HCT116 (cell line): ENCODE measurements at regions not wholly inside any gene's neighbourhood (a gene's known extent, or its start where the extent isn't known, plus 50 kb on each side); places are given as distances from the start of the nearest gene placed in this dataset.

ENCODE experiments used
- ATAC-seq: fragments of 200-7000 bp; cut with Tn5 transposase; 2 replicates; pipeline ENCODE4 v1.9.1; 2020; ENCODE audit warnings: mild to moderate bottlenecking, moderate library complexity
- BruUV-seq: library from RNA; stranded (reverse); fragments of 400-500 nt; replicated peaks from 2 replicates; lab custom pipeline; 2021; lab: Mats Ljungman, UMichigan
- CTCF ChIA-PET: fragments of 300-600 bp; sonication (Branson Sonifier 250); formaldehyde crosslinking; loops from one replicate; lab custom pipeline; 2021; ENCODE audit warnings: antibody characterized with exemption; lab: Charles Lee
- POLR2A ChIA-PET: fragments of 300-600, 350-600 bp; sonication (Branson Sonifier 250); formaldehyde crosslinking; loops from one replicate; lab custom pipeline; 2021; ENCODE audit warnings: antibody characterized with exemption; lab: Charles Lee
- RAD21 ChIA-PET, 2 experiments: fragments of 300-600 bp; sonication (Branson Sonifier 250); formaldehyde crosslinking; loops; one replicate each; lab custom pipeline; 2023; ENCODE audit warnings: low total read pairs in 2 of 2; ENCODE audit not compliant: uncharacterized antibody in 2 of 2, unreplicated experiment in 2 of 2, low non-redundant PET in 1 of 2; lab: Charles Lee
- DNase-seq: peaks from one replicate; pipeline ENCODE4 v3.0.0-alpha.2; 2010; ENCODE audit warnings: low read depth, low spot score
- H2AFZ ChIP-seq: fragments of 200-600 bp; shearing (Covaris generic), sonication (generic); 2 replicates; pipeline ENCODE4 v1.6.1; 2017; ENCODE audit warnings: low read depth, mixed run types, mixed read lengths, antibody characterized with exemption, low read length; ENCODE audit not compliant: poor library complexity, severe bottlenecking
- H3K27ac ChIP-seq: 2 replicates; pipeline ENCODE4 v1.5.1; 2012; ENCODE audit warnings: low read depth, low read length
- H3K27me3 ChIP-seq: fragments of 200-600 bp; sonication (generic); 2 replicates; pipeline ENCODE4 v1.6.1; 2016; ENCODE audit warnings: mixed run types, low read length, mixed read lengths; ENCODE audit not compliant: insufficient read depth
- H3K36me3 ChIP-seq, 2 experiments: fragments of 200-500 bp in 1 of 2; fragments of 200-600 bp in 1 of 2; sonication (Bioruptor generic) in 1 of 2; sonication (generic) in 1 of 2; 2 replicates each; pipeline versions ENCODE4 v1.5.1 to v1.6.1; 2014 to 2016; ENCODE audit warnings: low read length in 2 of 2, inconsistent platforms in 1 of 2, mixed read lengths in 1 of 2, mixed run types in 1 of 2; ENCODE audit not compliant: insufficient read depth in 2 of 2, control insufficient read depth in 1 of 2
- H3K4me1 ChIP-seq, 2 experiments: fragments of 200-600 bp in 1 of 2; sonication (generic) in 1 of 2; 2 replicates each; pipeline versions ENCODE4 v1.5.1 to v1.6.1; 2012 to 2017; ENCODE audit warnings: low read length in 2 of 2, inconsistent platforms in 1 of 2, mild to moderate bottlenecking in 1 of 2, mixed read lengths in 1 of 2, mixed run types in 1 of 2, moderate library complexity in 1 of 2; ENCODE audit not compliant: insufficient read depth in 2 of 2, control insufficient read depth in 1 of 2
- H3K4me2 ChIP-seq: fragments of 200-600 bp; sonication (generic); 2 replicates; pipeline ENCODE4 v1.6.1; 2017; ENCODE audit warnings: mixed run types, low read length, mixed read lengths
- H3K4me3 ChIP-seq, 2 experiments: fragments of 200-600 bp in 1 of 2; sonication (generic) in 1 of 2; replicated peaks in 1 of 2; 2 replicates each; pipeline ENCODE4 v1.5.1; 2011 to 2016; ENCODE audit warnings: low read length in 2 of 2, control low read depth in 1 of 2, low read depth in 1 of 2, mild to moderate bottlenecking in 1 of 2, mixed read lengths in 1 of 2, mixed run types in 1 of 2
- H3K79me2 ChIP-seq: fragments of 200-600 bp; sonication (generic); 2 replicates; pipeline ENCODE4 v1.6.1; 2017; ENCODE audit warnings: mild to moderate bottlenecking, mixed run types, low read length, moderate library complexity, mixed read lengths; ENCODE audit not compliant: insufficient read depth
- H3K9ac ChIP-seq: fragments of 200-600 bp; sonication (generic); 2 replicates; pipeline ENCODE4 v1.6.1; 2016; ENCODE audit warnings: low read length, mixed read lengths
- H3K9me2 ChIP-seq: fragments of 200-600 bp; sonication (generic), shearing (Covaris generic); 2 replicates; pipeline ENCODE4 v1.6.1; 2017; ENCODE audit warnings: mixed run types, mild to moderate bottlenecking, moderate library complexity; ENCODE audit not compliant: insufficient read depth
- H3K9me3 ChIP-seq, 2 experiments: fragments of 200-500 bp in 1 of 2; fragments of 200-600 bp in 1 of 2; sonication (Bioruptor generic) in 1 of 2; sonication (generic) in 1 of 2; 2 replicates each; pipeline ENCODE4 v1.6.1; 2014 to 2017; ENCODE audit warnings: low read length in 2 of 2, mixed read lengths in 2 of 2, inconsistent platforms in 1 of 2, low read depth in 1 of 2, mild to moderate bottlenecking in 1 of 2, mixed run types in 1 of 2, moderate library complexity in 1 of 2; ENCODE audit not compliant: control insufficient read depth in 1 of 2, insufficient read depth in 1 of 2
- H4K20me1 ChIP-seq: fragments of 200-600 bp; sonication (generic), shearing (Covaris generic); 2 replicates; pipeline ENCODE4 v1.6.1; 2017; ENCODE audit warnings: mixed run types, mild to moderate bottlenecking, moderate library complexity; ENCODE audit not compliant: insufficient read depth
- POLR2AphosphoS5 ChIP-seq: IDR thresholded peaks from 2 replicates; pipeline ENCODE4 v1.6.1; 2011; ENCODE audit warnings: mild to moderate bottlenecking, low read depth, low read length, moderate library complexity
- SIN3A ChIP-seq: IDR thresholded peaks from 2 replicates; pipeline ENCODE4 v1.6.1; 2012; ENCODE audit warnings: low read depth
- ZNF274 ChIP-seq: fragments of 200-500 bp; sonication (Bioruptor generic); IDR thresholded peaks from 2 replicates; pipeline ENCODE4 v1.6.1; 2014; ENCODE audit warnings: mild to moderate bottlenecking, low read depth, low read length, inconsistent platforms
- intact Hi-C: fragments of 100-400 bp; cut with micrococcal nuclease; formaldehyde crosslinking; loops from 2 replicates; pipeline ENCODE4 v1.10.0; 2022
- TF ChIP-seq, protein P1 (sequence below): IDR thresholded peaks from 2 replicates; pipeline ENCODE4 v1.6.1; 2012
- TF ChIP-seq, protein P2 (sequence below): IDR thresholded peaks from 2 replicates; pipeline ENCODE4 v1.6.1; 2012; ENCODE audit warnings: low read depth

GRCh38 chr11:121383716-121384115, 68.4 kb upstream of the SORL1 start:
- Histone ChIP-seq H4K20me1 (no peaks in the 10 kb centered on the region), H3K27ac (no peak overlapping the region), H3K4me1 (no peaks in the 10 kb centered on the region), H3K9me3 (no peaks in the 10 kb centered on the region), H2AFZ (no peak overlapping the region), H3K9ac (no peak overlapping the region), H3K4me2 (no peak overlapping the region), H3K79me2 (no peaks in the 10 kb centered on the region), H3K36me3 (no peaks in the 10 kb centered on the region), H3K9me2 (no peaks in the 10 kb centered on the region), H3K4me3 (no peak overlapping the region), H3K27me3 (no peaks in the 10 kb centered on the region)
- ChIA-PET POLR2A (no interaction called here), RAD21 (no interaction called here), CTCF (no interaction called here)
- intact Hi-C loops: no loop called here
- ATAC-seq (no peak), DNase-seq (no peak)
- TF ChIP-seq POLR2AphosphoS5: no peak
- no TSS peak for BruUV-seq

DNA sequence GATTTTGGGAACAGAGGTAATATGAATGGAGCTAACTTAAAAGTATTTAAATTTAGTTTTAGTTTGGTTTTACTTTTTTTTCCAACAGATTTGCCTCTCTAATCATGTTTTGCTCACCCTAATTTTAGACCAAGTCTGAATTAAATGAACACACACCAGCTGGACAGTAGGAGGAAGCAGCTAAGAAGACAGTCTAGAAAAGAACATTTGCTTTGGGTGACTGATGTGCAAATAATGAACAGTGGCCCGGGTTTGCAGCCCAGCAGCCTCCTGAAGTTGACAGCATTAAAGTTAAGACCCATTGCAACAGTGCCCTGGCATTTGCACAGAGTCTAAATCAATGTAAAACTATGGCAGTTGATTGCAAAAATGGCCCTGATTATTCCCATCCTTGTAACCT, 66.4 kb upstream of the SORL1 start:
- ATAC-seq: no peak
- intact Hi-C loops: no loop called here
- H3K9me3 ChIP-seq: no peaks in the 10 kb centered on the region
- H3K4me2 ChIP-seq: no peak overlapping the region
- H4K20me1 ChIP-seq: no peaks in the 10 kb centered on the region
- H3K9ac ChIP-seq: no peak overlapping the region
- no peaks in the 10 kb centered on the region for H3K79me2 ChIP-seq
- TF ChIP-seq ZNF274: no peak
- TF ChIP-seq, protein P1, sequence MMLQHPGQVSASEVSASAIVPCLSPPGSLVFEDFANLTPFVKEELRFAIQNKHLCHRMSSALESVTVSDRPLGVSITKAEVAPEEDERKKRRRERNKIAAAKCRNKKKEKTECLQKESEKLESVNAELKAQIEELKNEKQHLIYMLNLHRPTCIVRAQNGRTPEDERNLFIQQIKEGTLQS: no peak
- TF ChIP-seq SIN3A: no peak
- TF ChIP-seq, protein P2, sequence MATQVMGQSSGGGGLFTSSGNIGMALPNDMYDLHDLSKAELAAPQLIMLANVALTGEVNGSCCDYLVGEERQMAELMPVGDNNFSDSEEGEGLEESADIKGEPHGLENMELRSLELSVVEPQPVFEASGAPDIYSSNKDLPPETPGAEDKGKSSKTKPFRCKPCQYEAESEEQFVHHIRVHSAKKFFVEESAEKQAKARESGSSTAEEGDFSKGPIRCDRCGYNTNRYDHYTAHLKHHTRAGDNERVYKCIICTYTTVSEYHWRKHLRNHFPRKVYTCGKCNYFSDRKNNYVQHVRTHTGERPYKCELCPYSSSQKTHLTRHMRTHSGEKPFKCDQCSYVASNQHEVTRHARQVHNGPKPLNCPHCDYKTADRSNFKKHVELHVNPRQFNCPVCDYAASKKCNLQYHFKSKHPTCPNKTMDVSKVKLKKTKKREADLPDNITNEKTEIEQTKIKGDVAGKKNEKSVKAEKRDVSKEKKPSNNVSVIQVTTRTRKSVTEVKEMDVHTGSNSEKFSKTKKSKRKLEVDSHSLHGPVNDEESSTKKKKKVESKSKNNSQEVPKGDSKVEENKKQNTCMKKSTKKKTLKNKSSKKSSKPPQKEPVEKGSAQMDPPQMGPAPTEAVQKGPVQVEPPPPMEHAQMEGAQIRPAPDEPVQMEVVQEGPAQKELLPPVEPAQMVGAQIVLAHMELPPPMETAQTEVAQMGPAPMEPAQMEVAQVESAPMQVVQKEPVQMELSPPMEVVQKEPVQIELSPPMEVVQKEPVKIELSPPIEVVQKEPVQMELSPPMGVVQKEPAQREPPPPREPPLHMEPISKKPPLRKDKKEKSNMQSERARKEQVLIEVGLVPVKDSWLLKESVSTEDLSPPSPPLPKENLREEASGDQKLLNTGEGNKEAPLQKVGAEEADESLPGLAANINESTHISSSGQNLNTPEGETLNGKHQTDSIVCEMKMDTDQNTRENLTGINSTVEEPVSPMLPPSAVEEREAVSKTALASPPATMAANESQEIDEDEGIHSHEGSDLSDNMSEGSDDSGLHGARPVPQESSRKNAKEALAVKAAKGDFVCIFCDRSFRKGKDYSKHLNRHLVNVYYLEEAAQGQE: no peak
- no peak for DNase-seq
- no peak overlapping the region for H3K4me3 ChIP-seq
- no peak overlapping the region for H3K27ac ChIP-seq
- no TSS peak for BruUV-seq
- H3K27me3 ChIP-seq: no peaks in the 10 kb centered on the region
- ChIA-PET RAD21 (no interaction called here), POLR2A (no interaction called here), CTCF (no interaction called here)
- H3K9me2 ChIP-seq: no peaks in the 10 kb centered on the region
- H3K4me1 ChIP-seq: no peaks in the 10 kb centered on the region
- no peak overlapping the region for H2AFZ ChIP-seq
- no peaks in the 10 kb centered on the region for H3K36me3 ChIP-seq
